GM19025 (cell line): ENCODE measurements at regions not wholly inside any gene's neighbourhood (a gene's known extent, or its start where the extent isn't known, plus 50 kb on each side); places are given as distances from the start of the nearest gene placed in this dataset.
"Not testable (repeated sequence)": the region's sequence is repeated elsewhere in the genome, so short reads cannot be mapped to it uniquely, and the experiment has no call there.

Experiments used
- ATAC-seq: cut with Tn5 transposase; IDR thresholded peaks from one replicate; pipeline ENCODE4 v1.9.1; 2021; ENCODE audit warnings: mild to moderate bottlenecking, low read depth, moderate library complexity; ENCODE audit not compliant: unreplicated experiment

DNA sequence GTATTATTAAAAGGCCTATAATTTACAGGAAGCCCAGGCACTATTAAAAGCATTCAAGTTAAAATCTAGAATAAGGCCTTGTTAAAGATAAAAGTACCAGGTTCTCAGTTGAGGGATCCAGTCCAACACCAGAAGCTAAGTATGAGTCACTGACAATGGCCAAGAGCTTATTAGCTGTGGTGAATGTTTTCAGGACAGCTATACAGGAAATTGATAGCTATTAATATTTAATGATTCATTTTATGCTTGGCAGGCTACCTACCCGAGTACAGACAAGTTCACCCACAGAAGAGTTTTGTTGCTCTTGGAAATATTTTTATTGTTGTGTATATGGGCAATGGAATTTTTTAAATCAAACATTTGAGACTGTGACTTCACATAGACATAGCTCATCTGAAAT, 729.6 kb upstream of the ZNF804A start:
- no peak for ATAC-seq

DNA sequence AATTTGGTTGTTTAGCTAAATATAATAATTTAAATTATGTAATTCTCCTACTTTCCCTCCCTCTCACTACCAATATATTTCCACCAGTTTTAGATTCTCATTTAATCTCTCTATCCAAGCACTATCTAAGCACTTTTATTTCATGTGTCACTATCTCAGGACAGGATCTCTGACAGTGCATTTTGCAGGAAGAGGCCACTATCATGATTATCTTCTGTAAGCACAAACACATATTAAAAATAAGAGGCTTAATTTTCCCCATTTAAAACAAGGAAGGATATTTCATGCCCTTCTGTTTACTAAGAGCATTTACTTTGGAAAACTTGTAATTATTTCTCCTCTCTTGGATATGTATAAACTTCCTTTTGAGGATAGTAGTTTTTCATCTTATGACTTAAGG, 726.2 kb upstream of the ZNF804A start:
- ATAC-seq: no peak

DNA sequence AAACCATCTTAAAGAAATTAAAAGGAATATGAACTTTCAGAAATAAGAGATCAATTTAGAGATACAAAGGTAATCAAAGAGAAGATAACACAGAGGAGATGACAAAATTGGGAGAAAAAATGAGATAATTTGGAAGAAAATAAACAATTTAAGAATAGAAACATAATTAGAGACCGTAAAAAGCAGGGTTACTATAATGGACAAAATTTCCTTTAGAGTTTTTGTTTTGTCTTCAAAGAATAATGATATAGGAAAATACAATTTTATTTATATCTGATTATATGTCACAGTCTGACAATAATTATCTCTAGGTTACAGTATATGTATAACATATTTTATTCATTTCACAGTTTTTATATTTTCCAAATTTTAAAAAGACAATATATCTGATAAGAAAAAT, 716.4 kb upstream of the ZNF804A start:
- ATAC-seq: no peak

DNA sequence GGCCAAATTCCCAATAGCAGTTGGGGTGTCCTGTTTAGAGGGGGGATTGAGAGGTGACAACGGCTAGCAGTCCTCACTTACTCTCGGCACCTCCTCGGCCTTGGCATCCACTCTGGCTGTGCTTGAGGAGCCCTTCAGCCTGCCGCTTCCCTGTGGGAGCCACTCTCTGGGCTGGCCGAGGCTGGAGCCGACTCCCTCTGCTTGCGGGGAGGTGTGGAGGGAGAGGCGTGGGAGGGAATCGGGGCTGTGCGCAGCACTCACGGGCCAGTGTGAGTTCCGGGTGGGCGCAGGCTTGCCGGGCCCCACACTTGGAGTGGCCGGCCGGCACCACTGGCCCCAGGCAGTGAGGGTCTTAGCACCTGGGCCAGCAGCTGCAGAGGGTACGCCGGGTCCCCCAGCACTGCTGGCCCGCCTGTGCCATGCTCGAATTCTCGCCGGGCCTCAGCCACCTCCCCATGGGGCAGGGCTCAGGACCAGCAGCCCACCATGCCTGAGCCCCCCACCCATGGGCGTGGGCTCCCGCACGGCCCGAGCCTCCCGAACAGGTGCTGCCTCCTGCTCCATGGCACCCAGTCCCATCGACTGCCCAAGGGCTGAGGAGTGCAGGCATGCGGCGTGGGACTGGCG, 705.9 kb upstream of the ZNF804A start:
- no peak for ATAC-seq

DNA sequence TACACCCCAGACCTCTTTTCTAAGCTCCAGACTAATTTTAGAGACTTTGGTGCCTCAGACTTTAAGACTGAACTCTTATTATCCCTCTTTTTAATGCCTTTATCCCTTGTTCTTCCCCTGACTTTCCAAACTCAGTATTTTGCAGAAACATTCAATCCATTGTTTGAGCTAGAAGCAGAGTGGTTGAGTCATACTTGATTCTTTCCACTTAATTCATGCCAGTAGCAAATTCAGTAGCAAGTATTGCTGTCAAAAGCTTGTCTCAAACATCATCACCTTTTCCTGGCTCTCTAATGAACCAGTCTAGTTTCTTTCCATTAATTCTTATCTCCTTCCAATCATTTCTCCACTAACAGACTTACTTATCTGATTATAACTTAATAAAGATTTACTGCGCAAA, 699.7 kb upstream of the ZNF804A start:
- ATAC-seq: no peak

DNA sequence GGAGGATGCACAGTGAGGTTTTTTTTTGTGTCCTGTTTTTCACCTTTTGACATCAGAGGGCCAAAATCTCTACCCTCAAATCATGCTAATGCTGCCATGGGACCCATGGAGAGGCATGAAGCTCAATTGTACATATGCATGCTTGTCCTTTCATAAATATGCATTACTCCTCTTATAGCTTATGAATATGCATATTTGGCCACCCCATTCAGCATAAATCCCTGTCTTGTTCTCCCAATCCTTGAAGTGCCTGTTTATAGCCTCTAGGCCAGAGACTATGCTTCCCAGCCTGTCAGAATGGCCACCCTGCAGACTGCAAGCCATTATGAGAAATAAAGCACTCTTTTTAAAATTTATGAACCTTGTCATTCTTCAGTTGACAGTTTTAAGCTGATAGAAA, 696.4 kb upstream of the ZNF804A start:
- no peak for ATAC-seq

DNA sequence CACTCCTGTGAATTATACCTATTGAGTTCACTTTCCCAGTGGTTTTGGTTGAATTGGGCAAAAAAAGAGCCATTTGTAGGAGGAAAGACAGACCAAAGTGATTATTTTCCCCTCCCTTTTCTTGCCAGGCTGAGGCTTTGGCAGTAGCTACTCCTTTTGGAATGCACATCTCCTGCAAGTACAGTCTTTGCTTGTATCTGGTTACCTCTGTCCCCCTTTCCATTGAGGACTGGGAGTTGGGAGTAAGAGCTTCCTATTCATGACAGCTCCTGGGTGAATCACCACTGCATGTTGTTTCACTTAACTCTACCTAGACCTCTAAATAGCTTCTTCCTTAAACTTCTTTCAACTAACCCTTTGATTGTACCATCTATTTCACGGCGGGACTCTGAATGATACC, 695.3 kb upstream of the ZNF804A start:
- ATAC-seq: no peak

DNA sequence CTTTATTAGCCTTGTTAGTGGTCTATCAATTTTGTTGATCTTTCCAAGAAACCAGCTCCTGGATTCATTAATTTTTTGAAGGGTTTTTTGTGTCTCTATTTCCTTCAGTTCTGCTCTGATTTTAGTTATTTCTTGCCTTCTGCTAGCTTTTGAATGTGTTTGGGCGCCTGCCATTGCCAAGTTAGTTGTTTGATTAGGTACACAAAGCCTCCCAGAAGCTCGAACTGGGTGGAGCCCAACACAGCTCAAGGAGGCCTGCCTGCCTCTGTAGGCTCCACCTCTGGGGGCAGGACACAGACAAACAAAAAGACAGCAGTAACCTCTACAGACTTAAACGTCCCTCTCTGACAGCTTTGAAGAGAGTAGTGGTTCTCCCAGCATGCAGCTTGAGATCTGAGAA, 682.3 kb upstream of the ZNF804A start:
- ATAC-seq: not testable (repeated sequence)

DNA sequence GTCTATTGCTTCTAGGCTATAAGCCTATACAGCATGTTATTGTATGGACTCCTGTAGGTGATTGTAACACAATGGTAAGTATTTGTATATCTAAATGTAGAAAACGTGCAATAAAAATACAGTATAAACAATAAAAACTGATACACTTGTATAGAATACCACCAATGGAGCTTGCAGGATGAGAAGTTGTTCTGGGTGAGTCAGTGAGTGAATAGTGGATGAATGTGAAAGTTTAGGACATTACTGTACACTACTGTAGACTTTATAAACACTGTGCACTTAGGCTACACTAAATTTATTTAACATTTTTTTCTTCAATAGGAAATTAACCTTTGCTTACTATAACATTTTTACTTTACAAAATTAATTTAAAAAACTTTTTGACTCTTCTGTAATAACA, 679.2 kb upstream of the ZNF804A start:
- ATAC-seq: no peak

DNA sequence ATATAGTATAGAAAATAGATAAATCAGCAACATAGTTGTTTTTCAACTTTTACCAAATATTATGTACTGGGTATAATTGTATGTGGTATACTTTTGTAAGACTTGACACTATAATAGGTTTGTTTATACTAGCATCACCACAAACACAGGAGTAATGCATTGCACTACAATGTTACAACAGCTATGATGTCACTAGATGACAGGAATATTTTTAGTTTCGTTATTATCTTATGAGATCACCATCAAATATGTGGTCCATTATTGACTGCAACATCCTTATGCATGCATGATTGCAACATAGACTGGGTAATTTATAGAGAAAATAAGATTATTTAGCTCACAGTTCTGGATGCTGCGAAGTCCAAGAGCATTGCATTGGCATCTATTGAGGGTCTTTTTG, 678.4 kb upstream of the ZNF804A start:
- no peak for ATAC-seq

DNA sequence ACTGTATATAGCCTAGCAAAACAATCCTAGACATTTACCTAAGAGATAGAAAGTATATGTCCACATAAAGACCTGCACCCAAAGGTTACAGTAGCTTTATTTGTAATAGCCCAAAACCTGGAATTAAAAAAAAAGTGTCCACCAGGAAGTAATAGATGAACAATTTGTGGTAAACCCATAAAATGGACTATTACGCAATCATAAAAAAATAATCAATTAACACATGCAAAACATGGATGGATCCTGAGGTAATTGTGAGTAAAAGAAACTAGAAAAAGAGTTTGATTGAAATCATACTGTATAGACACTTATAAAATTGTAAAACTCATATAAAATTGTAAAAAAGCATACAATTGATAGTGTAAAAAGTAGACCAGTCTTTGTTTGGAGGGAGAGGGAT, 673.0 kb upstream of the ZNF804A start:
- ATAC-seq: no peak

DNA sequence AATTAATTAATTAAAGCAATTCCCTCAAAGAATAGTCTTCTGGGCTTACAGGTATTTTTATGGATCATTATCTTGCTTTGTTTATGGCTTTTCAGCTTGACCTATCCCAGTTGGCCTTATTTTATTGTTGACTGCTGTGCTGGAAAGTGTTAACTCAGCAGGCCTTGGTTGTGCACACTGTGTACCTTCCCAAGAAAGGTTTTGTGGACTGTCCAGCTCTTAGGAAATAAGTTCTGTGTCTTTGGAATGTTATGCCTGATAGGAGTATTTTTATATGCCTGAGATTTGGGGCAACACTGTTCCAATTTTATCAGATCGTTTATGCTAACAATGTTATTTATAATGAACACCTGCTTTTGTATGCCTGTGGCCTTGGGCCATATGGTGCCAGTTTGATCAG, 671.9 kb upstream of the ZNF804A start:
- ATAC-seq: no peak

DNA sequence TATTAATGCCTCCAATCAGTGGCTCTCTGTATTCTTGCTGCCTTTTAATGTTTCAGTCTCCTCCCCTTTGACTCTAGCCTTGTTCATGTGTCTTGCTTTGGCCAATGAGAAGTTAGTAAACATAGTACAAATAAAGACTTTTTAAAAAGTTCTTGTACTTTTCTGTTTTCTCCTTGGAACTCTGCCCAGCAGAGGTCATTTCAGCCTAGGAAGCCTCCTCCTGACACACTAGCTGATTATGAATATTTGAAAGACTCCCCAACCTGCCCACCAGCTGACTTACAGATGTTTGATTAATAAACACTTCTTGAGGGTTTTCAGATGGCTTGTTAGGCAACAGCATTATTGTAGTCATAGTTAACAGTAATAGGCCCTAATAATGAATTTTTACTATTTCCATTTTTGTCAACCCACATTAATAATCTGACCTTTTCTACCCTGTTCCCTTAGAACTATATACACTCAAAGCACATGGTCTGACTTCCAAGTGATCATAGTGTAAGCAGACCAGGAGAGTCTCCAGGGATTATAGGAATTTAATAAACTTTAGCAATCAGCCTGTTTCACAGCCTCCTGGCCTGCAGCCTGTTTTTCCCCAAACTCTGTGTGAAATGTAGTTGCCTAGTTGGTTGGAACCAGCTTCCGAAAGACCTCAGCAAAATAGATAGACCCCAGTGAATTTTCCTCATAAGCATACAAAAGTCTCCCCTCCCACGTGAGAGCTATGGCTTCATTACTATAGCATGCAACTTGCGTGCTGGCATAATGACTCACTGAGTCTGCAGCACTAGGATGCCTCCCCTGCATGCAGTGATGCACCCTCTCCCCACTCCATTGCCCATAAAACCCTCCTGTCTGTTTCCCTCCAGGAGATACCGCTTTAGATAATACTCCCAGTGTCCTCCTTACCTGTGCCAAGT, 670.7 kb upstream of the ZNF804A start:
- no peak for ATAC-seq

DNA sequence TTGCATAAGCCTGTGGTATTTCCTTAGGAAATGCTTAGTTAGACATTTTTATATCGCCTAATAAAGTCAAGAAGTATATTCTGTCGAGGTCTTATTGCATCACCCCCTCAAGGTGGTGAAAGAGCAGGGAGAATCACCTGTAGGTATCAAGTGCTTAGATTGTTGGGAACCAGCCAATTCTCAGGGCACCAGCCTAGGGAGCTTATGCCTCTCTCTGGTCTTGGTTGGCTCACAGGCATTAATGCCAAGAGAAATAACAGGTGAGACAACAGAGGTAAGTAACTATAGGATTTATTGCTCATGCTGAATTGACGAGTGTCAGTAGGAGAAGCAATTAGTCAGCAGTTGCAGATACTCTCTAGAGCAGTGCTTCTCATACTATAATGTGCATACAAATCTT, 663.3 kb upstream of the ZNF804A start:
- ATAC-seq: no peak

DNA sequence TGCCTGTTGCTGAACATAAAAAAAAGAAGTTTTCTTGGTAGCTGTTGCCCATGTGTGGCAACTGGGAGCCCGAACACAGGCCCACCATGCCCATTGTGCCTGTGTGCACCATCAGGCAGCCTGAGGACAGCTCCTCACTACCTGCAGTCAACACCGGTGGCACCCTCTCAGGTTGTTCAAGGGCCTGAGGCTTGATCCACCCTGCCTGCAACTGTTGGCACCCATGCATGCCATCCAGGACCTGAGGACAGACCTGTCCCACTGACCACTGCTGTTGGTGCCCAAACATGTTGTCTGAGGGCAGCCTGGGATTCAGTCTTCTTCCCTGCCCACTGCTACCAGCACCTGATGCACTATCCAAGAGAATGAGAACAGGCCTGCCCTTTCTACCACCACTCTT, 661.1 kb upstream of the ZNF804A start:
- ATAC-seq: no peak

DNA sequence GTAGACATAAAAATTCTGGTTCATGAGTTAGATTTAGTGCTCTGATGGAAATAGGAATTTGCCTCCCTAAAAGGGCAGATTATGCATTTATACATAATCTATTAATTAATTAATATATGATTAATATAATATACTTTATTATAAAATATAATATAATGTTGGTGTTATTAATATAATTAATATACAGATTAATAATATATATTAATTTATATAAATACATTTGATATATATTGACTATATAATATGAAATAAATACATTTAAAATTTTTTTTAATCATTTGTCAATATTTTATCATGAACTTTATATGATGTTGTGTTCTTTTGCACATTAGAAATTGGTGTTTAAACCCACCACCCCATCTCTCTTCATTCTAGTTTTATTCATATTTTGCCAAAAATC, 652.1 kb upstream of the ZNF804A start:
- no peak for ATAC-seq

DNA sequence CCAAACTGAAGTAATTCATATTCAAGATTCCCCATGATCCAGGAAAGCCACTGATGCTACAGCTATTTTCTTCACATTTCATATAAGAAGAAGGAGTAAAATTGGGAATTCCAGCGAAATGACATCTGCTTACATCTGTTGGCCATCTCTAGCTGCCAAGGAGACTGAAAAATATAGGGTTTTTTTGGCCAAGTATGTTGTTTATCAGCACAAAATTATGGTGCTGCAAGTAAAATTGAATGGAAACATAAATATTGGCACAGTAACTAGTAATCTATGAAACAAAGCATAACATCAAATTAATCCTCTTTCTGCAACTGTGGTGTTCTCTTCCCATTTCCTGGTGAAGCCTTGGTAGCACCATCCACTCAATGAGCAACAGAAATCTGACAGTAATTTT, 649.5 kb upstream of the ZNF804A start:
- ATAC-seq: no peak

DNA sequence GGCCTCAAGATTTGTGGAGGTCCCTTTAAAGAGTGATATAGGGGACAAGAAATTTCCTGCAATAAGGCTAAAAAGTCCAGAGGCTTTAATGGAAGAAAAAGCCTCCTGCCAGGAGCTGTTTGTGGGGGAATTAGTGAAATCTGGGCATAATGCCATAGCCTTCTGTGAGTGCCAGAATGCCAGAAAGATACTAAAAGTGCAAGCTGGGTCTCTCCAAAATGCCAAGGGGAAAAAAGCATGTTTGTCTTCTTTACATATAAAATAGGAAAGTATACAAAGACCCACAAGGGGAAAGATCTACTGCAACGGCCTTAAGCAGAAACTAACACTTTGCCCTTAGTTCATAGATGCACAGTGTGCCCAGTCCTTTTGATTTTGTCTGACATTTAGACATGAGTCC, 647.7 kb upstream of the ZNF804A start:
- no peak for ATAC-seq

DNA sequence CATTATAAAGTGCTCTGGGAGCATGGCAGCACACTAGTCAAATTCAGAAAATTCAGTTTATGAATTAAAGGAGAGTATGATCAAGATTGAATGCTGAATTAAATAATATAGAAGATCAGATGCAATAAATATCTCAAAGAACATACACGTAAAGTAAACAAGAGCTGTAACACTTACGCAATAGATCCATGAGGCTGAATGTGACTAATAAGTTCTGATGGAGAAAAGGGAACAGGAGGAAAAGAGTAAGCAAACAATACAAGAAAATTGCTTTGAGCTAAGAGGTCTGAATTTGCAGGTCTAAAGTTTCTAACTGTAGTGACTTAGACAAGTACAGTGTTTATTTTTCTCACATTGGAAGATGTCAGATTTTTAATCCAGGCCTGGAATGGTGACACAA, 646.7 kb upstream of the ZNF804A start:
- no peak for ATAC-seq

DNA sequence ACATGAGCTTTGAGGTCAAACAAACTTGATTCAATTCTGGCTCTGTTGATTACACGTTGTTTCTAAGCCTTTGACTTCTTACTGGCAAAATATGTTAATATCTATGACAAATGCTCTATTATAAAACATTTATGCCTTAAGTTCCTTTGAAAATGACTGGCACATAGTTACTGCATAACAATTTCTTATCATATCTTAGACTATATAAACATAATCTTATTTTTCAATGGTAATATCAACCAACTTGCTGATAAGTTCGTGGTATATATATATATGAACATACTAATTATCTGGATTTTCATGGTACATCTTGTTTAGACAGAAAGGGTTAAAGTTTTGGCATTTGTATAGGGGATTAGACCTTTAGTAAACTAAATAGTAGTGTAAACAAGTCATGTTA, 645.6 kb upstream of the ZNF804A start:
- ATAC-seq: no peak

DNA sequence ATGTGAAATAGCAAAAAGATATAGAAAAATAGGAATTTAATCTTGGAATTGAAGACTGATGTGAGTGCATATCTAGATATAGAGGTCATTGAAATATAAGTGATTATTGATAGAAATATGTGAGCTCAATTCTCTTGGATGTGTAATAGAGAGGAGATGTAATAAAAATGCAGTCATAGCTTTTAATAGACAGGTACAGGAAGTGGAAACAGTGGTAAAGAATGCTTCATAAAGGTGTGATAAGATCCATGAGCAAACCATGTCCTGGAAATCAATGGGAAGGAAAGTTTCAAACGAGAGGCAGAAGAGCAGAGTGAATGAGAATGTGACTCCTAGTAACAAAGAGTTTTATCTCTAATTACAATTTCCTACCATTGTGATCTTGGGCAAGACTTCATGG, 634.7 kb upstream of the ZNF804A start:
- ATAC-seq: no peak

DNA sequence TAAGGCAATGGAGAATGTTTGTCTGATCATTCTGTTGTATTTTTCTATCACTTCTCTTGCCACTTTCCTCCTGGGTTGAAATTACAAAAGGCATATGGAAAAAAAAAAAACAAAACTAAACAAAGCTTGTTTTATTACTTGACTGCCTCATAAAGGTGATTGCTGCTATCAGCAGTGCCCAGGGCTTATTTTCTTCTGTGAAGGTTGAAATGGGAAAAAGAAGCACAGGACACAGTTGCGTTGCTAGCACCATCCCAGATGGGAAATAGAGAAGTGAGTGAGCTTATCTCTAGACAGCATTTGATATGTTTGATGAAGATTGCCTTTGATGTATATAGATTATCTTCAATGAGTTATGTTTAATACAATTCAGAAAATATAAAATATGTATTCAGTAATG, 633.8 kb upstream of the ZNF804A start:
- ATAC-seq: no peak
